Ascending aorta (tissue), 2 donors: ENCODE measurements at regions not wholly inside any gene's neighbourhood (a gene's known extent, or its start where the extent isn't known, plus 50 kb on each side); places are given as distances from the start of the nearest gene placed in this dataset.

Experiments used
- DNase-seq, 2 donors: peaks; one replicate each; pipeline ENCODE4 v3.0.0-alpha.2; 2019; ENCODE audit warnings: low spot score in 2 of 2
- H3K27ac ChIP-seq, 2 donors: fragments of 200-600 bp; sonication (generic); one replicate each; pipeline ENCODE4 v1.5.1; 2016 to 2017; ENCODE audit warnings: mild to moderate bottlenecking in 1 of 2
- H3K27me3 ChIP-seq: fragments of 200-600 bp; sonication (generic); one replicate; pipeline ENCODE4 v1.5.1; 2017
- H3K36me3 ChIP-seq, 2 donors: fragments of 200-600 bp; sonication (generic); one replicate each; pipeline ENCODE4 v1.5.1; 2016
- H3K4me1 ChIP-seq, 2 donors: fragments of 200-600 bp; sonication (generic); one replicate each; pipeline ENCODE4 v1.5.1; 2016 to 2017; ENCODE audit warnings: mild to moderate bottlenecking in 1 of 2
- H3K4me3 ChIP-seq, 2 donors: fragments of 200-600 bp; sonication (generic); one replicate each; pipeline ENCODE4 v1.5.1; 2016 to 2017; ENCODE audit warnings: mild to moderate bottlenecking in 1 of 2
- H3K9me3 ChIP-seq, 2 donors: fragments of 200-600 bp; sonication (generic); one replicate each; pipeline ENCODE4 v1.5.1; 2016
- CTCF ChIP-seq, 3 experiments: fragments of 200-600 bp in 2 of 3; fragments of 450-650 bp in 1 of 3; sonication (generic) in 2 of 3; IDR thresholded peaks; one replicate each; pipeline ENCODE4 v1.5.1; 2016 to 2019; ENCODE audit warnings: antibody characterized with exemption in 3 of 3, mild to moderate bottlenecking in 1 of 3, moderate library complexity in 1 of 3
- intact Hi-C: fragments of 100-400 bp; cut with DNase I; formaldehyde crosslinking; loops from one replicate; pipeline ENCODE4 v1.15.1; 2023

GRCh38 chr20:50405915-50406609, 104.1 kb upstream of the PTPN1 start:
- H3K4me3 ChIP-seq, result no peak overlapping the region
- intact Hi-C loops, result no loop called here
- H3K27ac ChIP-seq, result peak overlapping the region; percentile 90 to 97
- no peak for TF ChIP-seq CTCF (IDR thresholded peaks at IDR 0.05)
- DNase-seq, result no peak
- H3K36me3 ChIP-seq, result no peaks in the 10 kb centered on the region
- H3K9me3 ChIP-seq, result no peaks in the 10 kb centered on the region
- H3K27me3 ChIP-seq, result no peaks in the 10 kb centered on the region
- peaks cover 22 to 39% of the 10 kb centered on the region in 2 donors for H3K4me1 ChIP-seq

- no peak overlapping the region for H3K4me3 ChIP-seq
- intact Hi-C loops, result no loop called here
- no peaks in the 10 kb centered on the region for H3K9me3 ChIP-seq
- H3K27me3 ChIP-seq, result no peaks in the 10 kb centered on the region
- no peak for DNase-seq
- peaks cover 22 to 39% of the 10 kb centered on the region in 2 donors for H3K4me1 ChIP-seq
- TF ChIP-seq CTCF (IDR thresholded peaks at IDR 0.05), result no peak
- H3K36me3 ChIP-seq, result no peaks in the 10 kb centered on the region
- no peak overlapping the region for H3K27ac ChIP-seq
Observed at GRCh38 chr20:50406610-50407136, 103.5 kb upstream of the PTPN1 start.

GRCh38 chr20:50408526-50409364, 101.4 kb upstream of the PTPN1 start:
- no peak for DNase-seq
- no peak for TF ChIP-seq CTCF (IDR thresholded peaks at IDR 0.05)
- peak overlapping the region in 1 of 2 donors; percentile 48 for H3K27ac ChIP-seq
- H3K4me3 ChIP-seq, result no peak overlapping the region
- H3K4me1 ChIP-seq, result peaks cover 16 to 31% of the 10 kb centered on the region in 2 donors
- H3K36me3 ChIP-seq, result no peaks in the 10 kb centered on the region
- H3K27me3 ChIP-seq, result no peaks in the 10 kb centered on the region
- H3K9me3 ChIP-seq, result no peaks in the 10 kb centered on the region
- intact Hi-C loops, result no loop called here

GRCh38 chr20:50409495-50409894, 100.7 kb upstream of the PTPN1 start:
- Histone ChIP-seq H3K36me3 (no peaks in the 10 kb centered on the region), H3K27me3 (no peaks in the 10 kb centered on the region), H3K4me3 (no peak overlapping the region), H3K27ac (no peak overlapping the region), H3K4me1 (peaks cover 12 to 24% of the 10 kb centered on the region in 2 donors), H3K9me3 (no peaks in the 10 kb centered on the region)
- TF ChIP-seq CTCF (IDR thresholded peaks at IDR 0.05), result no peak
- intact Hi-C loops, result no loop called here
- no peak for DNase-seq

- TF ChIP-seq CTCF (IDR thresholded peaks at IDR 0.05), result no peak
- Histone ChIP-seq H3K4me1 (peaks cover 11 to 22% of the 10 kb centered on the region in 2 donors), H3K4me3 (no peak overlapping the region), H3K27ac (peak overlapping the region in 1 of 2 donors; percentile 22), H3K36me3 (no peaks in the 10 kb centered on the region), H3K27me3 (no peaks in the 10 kb centered on the region), H3K9me3 (no peaks in the 10 kb centered on the region)
- no peak for DNase-seq
- intact Hi-C loops, result no loop called here
Observed at GRCh38 chr20:50410343-50410742, 99.8 kb upstream of the PTPN1 start.
